Activated CD4-positive, alpha-beta T cell treated with anti-CD3 and anti-CD28 coated beads for 1 hour (primary cell): ENCODE measurements at regions not wholly inside any gene's neighbourhood (a gene's known extent, or its start where the extent isn't known, plus 50 kb on each side); places are given as distances from the start of the nearest gene placed in this dataset.
"Not testable (repeated sequence)": the region's sequence is repeated elsewhere in the genome, so short reads cannot be mapped to it uniquely, and the experiment has no call there.

Source experiments
- DNase-seq: peaks from one replicate; pipeline ENCODE4 v3.0.0-alpha.2; 2020

- DNase-seq, result no peak
These were observed 717.1 kb downstream of the SEMA5A start for GRCh38 chr5:8828596-8829322.

DNA sequence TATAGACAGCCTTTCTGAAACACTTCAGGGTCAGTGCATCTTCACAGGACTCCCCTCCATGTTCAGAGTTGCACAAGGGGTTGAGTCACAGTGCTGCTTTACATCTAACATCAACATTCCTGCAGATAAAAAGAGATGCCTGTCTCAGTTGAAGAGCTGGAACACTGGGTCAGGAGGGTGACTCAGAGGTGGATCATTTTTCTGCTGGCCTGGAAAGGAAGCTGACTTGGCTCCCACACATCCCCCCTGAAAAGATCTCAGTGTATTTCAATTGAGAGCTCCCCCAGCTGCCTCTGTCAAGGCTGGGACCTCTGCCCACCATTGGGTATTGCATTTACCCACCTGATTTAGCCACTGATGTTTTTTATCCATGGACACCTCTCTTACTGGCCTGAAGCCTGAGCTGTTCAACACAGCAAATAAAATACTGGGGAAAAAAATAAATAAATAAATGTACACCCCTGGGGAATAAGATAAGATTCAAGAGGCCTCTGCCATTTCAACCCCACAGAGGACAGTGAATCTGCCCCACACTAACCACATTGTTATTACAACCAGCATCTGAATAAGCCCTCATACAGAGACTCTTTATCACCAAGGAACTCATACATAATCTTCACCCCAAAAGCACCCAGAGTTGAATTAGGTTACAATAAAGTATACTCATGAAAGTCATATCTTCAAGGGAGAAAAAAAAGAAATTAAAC, 716.4 kb downstream of the SEMA5A start:
- DNase-seq, result no peak

DNA sequence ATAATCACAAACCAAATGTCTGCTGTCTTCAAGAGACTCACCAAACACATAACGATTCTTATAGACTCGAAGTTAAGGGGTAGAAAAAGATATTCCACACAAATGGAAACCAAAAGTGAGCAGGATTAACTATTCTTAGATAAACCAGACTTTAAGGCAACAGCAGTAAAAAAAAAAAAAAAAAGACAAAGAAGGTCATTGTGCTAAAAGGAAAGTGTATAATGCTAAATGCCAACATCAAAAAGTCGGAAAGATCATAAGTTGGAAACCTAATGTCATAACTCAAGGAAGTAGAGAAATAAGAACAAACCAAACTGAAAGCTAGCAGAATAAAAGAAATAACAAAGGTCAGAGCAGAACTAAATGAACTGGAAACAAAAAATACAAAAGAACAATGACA, 714.6 kb downstream of the SEMA5A start:
- no peak for DNase-seq

DNA sequence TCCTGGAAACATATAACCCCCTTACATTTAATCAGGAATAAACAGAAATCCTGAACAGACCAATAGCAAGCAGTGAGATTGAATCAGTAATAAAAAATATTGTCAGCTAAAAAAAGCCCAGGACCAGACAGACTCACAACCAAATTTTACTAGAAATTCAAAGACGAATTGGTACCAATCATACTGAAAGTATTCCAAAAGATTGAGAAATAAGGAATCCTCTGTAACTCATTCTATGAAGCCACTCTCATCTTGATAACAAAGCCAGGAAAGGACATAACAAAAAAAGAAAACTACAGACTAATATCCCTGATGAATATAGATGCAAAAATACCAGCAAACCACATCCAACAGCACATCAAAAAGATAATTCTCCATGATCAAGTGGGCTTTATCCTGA, 714.0 kb downstream of the SEMA5A start:
- no peak for DNase-seq

DNA sequence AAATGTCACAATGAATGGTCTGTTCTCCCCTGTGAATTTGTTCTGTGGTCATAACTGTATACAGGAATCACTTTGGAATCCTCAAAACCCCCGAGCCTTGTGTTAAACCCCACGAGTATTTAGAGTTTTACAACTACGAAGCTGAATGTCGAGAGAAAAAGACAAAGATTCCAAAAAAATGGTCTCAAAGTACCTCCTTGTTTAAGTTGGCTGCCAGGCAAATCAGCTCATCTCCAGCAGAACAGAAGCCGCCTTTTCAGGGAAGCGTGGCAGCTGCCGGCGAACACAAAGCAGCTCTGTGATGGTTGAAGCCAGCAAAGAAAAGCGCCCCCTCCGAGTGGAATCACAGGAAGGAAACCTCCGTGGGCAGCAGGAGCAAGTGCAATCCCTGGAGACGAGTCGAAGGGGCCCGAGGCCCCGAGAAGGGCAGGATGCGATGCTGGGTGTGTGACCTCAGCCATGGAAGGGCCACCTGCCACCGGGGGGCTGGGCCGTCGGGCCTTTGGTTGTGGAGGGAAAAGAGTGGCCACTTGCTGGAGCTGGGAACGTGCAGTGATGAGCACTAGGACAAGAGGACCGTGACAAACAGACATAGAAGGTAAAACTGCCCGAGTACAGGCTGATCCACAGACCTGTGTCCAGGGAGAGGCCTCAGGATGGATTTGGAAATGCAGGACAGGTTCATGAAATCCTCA, 706.4 kb downstream of the SEMA5A start:
- DNase-seq, result no peak

DNA sequence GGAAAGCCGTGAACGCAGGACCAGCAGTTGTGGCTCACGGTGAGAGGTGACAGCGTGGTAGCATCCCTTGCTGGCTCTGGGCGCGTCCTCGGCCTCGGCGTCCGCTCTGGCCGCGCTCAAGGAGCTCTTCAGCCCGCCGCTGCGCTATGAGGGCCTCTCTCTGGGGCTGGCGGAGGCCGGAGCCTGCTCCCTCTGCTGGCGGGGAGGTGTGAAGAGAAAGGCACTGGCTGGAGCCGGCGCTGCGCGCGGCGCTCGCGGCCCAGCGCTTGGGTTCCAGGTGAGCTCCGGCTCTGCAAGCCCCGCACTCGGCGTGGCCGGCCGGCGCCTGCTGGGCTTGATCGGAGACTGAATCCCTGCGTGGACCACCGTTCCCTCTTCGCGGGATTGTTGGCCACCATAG, 705.6 kb downstream of the SEMA5A start:
- DNase-seq, result no peak

DNA sequence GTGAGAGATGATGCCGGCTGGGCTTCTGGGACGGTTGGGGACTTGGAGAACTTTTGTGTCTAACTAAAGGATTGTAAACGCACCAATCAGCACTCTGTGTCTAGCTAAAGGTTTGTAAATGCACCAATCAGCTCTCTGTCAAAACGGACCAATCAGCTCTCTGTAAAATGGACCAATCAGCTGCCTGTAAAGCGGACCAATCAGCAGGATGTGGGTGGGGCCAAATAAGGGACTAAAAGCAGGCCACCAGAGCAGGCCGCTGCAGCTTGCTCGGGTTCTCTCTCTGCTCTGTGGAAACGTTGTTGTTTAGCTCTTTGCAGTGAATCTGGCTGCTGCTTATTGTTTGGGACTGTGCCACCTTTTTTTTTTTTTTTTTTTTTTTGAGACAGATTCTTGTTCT, 705.1 kb downstream of the SEMA5A start:
- not testable (repeated sequence) for DNase-seq

DNA sequence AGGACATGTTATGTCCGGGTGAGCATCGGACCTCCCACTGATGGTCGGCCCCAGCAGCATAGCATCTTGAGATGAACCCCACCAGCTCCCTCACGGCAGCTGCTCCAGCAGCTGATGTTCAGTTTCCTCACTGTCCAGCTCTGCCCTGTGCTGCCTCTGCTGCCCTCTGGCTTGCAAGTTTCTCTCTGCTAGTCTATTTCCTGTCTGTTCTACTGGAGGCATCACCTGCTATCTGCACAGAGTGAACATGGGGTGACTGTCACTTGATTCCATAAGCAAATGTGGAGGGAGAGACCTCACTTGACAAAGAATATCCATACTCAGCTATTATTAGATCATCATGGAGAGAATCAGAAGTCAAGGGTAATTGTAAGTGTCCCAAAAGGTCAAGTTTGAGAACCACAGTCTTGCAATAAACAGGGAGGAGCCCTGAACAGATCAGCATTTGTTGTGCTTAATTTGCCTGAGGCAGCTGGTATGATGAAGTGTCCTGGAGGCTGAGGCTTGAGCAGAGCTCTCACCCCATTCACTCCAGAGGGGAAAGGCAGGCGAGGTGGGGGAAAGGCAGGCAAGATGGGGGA, 702.8 kb downstream of the SEMA5A start:
- no peak for DNase-seq

DNA sequence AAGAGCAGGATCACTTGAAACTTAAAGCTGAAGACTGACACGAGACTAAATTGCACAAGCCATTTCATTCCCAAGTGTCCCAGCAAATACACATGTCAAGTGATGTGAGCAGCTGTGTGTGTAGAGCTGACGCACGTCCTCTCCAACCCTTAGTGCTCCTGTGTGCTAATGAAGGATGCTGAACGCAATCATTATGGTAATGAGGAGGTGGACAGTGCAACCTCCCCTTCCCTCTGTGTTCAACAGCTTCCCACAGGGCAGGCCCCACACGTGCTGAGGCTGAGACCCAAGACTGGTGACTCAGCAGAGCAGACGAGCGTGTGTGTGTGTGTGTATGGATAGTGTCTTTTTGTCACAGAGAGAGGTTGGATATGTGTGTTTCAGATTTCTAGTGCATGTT, 702.1 kb downstream of the SEMA5A start:
- no peak for DNase-seq

DNA sequence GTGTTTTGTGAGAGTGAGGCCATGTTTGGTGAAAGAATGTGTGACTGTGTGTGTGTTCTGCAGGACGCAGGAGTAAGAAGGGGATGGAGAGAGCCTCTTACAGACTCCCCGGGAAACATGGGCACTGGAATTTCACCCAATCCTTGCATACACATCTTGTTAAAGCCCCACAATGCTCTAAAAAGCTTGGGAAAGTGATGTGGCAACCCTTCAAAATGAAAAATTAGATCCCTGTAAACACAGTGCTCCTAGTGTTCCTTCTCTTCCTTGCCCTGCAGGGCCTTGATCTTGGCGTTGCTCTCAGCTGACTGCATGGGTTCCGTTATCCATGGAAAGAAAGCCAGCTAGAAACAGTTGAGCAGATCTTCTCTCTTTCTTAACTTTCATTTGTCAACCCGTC, 701.7 kb downstream of the SEMA5A start:
- no peak for DNase-seq

GRCh38 chr5:8844847-8845246, 701.0 kb downstream of the SEMA5A start:
- DNase-seq, result no peak

GRCh38 chr5:8845296-8845695, 700.6 kb downstream of the SEMA5A start:
- DNase-seq, result no peak

GRCh38 chr5:8848366-8848765, 697.5 kb downstream of the SEMA5A start:
- no peak for DNase-seq

DNA sequence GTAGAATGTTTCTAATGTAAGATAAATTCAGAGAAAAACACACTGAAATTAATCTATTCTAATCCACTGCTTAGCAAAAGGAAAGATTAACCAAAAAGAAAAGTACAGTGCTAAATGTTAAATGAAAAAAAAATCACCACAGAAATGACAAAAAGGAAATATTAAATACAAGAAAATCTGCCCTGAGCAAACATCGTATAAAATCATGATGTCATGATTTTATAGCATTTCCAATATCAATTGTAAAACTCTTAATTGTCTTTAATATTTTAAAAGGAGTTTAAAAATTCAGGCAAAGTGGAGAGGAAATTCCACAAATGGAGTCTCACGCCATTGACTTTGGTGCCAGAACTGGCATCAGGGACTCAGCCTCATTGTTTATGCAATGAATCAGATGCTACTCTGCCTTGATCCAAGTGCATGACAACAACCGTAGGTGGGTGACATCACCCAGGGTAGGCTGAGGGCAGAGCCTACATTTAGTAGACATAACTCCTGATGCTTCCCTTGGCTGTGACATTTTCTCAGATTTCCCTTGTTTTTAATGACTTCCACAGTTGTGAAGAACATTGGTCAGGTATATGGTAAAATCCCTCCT, 696.8 kb downstream of the SEMA5A start:
- no peak for DNase-seq

DNA sequence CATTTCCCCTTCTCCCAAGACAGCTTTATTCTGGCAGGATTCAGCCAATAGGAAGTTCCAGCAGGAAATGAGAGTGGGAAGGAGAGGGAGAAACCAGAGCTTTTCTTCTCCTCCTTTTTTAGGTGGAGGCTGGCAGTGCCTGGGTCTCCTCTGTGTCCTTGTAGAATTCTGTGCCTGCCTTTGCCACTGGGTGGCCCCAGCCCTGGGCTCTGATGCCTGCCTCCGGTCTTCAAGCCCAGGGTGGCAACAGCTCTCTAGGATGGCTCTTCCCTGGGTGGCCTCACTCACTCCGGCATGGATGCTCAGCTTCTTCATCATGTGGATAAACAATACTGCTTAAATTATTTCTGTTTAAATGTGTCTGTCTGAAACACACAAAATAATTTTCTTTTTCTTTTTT, 694.8 kb downstream of the SEMA5A start:
- no peak for DNase-seq

GRCh38 chr5:8857051-8857450, 688.8 kb downstream of the SEMA5A start:
- no peak for DNase-seq

DNA sequence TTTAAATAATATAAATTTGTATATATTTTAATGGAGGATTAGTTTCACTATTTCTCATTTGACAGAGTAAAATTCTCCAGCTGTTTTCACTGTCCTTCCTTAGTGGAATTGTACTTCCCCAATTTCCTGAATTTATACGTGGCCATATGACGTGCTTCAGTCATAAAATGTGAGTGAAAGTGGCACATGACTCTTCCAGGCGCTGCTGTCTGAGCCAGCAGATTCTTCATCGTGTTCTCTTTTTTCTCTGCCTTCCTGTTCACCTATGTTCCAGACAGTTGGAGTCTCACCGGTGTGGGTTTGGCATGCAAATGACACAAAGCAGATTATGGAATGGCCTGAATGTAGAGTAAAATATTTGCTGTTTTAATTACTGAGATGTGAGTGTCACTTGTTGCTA, 684.1 kb downstream of the SEMA5A start:
- DNase-seq, result no peak

DNA sequence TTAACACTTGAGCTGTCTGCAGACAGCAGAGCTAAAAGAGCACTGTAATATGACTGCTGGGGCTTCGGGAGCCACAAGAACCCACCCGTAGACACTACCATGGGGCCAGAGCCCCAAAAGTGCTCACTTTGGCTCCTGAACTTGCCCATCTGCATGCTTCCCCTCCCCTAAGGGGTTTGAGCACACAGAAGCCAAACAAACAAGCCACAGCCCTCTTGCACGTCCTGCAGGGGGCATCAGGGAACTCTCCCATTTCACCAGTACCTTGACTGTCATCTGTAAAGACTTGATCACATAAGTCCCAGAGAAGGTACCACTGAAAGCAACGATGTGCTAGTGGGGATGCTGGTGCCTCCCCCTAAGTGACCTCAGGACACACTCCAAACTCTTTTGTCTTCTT, 681.8 kb downstream of the SEMA5A start:
- DNase-seq, result no peak

- no peak for DNase-seq
These were observed 680.6 kb downstream of the SEMA5A start for GRCh38 chr5:8865266-8865665.

- DNase-seq, result no peak
These were observed 680.0 kb downstream of the SEMA5A start for GRCh38 chr5:8865686-8866374.

GRCh38 chr5:8868283-8868682, 677.6 kb downstream of the SEMA5A start:
- no peak for DNase-seq

DNA sequence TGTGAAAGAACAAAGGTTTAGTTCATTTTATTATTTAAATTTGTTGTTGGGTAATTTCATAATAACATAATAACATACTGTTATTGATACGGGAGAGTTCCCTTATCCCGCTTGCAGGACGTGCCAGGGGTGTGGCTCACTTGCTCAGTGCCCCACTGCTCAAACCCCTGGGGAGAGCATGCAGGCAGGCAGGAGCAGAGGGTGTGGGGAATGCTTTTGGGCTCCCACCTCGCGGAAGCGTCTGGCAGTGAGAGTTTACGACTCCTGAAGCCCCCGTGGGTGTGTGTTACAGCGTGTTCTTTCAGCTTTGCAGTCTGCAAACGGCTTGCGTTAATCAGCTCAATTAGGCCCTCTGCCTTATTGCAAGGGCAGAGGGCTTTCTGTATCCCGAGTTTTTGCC, 675.9 kb downstream of the SEMA5A start:
- DNase-seq, result no peak
